ENCODE measurements at regions not wholly inside any gene's neighbourhood (a gene's known extent, or its start where the extent isn't known, plus 50 kb on each side); places are given as distances from the start of the nearest gene placed in this dataset.

DNA sequence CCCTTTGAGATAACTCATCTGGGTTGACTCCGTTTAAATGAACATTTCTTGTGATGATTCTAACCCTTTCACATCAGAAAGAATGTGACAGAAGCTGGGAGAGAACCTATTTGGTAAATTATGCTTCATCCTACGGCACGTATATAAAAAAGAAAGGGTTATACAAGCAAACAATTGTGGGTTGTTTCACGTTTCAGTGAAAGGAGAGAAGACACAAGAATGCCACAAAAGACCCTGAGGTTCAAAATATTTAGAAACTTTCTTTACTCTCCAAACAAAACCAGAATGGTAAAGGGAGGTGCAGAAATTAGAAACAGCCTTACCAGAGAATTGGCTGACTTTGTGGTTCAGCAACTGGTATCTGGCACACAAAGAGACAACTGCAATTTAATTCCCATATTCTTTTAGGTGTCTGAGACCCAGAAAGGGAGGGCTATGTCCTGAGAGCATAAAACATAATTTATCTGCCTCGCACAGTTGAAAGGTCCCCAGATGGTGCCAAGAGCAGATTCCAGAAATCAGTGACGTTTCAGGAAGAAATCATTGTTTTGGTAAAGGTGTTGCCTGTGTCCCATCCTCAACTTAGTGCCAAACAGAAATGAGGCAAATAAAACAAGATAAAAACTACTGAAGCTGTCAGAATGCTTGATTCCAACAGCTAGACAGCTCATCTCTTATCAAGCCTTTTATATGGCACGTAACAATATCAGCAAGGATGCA lies 361.4 kb downstream of the EFNB2 start:
- no peak for DNase-seq (ENCODE audit: low read depth in 2 of 2)

DNA sequence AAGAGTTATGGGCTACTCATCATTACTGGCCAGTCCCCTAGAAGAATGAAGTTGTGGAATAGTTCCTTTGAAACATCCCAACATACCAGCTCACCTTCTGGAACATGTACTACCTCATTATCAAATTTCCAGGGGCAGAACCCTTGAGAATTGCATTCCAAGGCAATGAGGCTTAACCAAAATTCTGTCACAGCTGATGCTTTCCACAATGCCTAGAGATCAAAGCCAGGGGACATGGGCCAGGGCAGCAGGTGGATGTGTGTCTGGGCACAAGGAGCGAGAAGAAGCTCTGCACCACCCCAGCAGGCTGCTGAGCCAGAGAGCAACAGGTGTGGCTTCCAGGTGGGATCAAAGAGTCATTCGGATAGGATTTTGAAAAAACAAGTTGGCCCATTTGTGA lies 362.1 kb downstream of the EFNB2 start:
- no peak for DNase-seq (ENCODE audit: low read depth in 2 of 2)

DNA sequence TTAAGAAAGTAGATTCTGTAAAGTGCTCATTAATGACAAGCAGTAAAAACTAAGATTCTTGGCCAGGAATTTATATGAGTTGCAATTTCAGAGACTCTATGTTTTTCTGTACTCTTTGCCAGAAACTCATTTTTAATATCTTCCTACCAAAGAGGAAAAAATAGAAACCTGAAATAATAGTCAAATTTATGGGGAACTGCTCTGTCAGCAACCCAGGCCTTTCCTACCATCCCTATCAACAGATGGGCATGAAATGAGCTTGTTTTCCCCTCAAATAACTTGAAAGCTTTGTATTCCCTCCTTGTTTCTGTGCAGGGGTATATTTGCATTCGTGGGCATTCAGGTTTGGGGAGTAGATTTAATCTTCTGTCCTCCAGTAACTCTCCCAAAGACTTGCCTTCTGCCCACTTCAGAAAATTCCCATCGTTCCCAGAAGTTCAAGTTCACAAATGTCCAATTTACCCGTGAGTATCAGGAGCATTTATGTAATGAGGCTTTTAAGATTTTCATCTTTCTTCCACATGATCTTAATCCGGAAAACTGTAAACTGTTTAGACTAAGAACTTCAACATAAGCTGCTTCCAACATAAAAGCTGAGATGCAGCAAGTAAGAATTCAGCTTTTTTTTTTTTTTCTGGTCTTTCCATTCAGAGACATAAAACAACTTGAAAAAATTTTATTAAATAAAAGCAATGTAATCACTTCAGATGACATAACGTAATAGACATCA lies 363.1 kb downstream of the EFNB2 start:
- DNase-seq (ENCODE audit: low read depth in 2 of 2) = no peak

GRCh38 chr13:106163426-106163825 lies 372.0 kb downstream of the EFNB2 start:
- no peak for DNase-seq (ENCODE audit: low read depth in 2 of 2)

DNA sequence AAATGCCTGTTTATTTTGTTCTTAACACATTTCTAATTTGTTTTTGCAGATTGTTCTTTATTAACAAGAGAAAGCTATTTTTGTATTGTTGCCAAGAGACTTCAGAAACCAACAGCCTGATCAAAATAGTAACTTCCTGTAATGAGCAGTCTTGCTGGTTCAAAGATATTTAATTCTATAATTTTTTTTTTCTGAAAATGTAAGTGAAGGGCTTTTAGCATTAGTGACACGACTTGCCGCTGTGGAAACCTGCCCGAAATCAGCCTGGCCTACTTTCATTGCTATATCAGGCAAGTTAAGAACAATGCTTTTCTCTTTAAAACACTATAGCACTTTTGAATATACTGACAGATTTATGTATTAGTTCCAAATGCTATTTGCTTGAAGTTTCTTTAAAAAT lies 374.3 kb downstream of the EFNB2 start:
- no peak for DNase-seq (ENCODE audit: low read depth in 2 of 2)

GRCh38 chr13:106159295-106160195 lies 375.9 kb downstream of the EFNB2 start:
- no peak for DNase-seq (ENCODE audit: low read depth in 2 of 2)

GRCh38 chr13:106156468-106156867 lies 379.0 kb downstream of the EFNB2 start:
- DNase-seq (ENCODE audit: low read depth in 2 of 2) = no peak

DNA sequence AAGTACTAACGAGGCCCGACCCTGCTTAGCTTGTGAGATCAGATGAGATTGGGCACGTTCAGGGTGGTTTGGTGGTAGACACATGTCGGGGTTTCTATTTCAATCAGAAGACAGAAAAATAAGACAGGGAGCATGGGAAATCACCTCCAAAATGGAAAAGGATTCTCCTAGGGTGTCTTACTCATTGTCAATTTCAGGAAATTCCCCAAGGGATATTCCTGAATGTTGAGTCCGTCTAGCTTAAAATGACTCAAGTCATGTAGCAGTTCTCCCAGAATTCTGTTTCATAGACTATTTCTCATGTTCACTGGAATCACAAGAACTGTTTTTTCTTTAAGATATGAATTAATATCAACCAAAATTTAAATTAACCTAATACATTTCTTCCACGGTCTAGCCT lies 380.1 kb downstream of the EFNB2 start:
- DNase-seq (ENCODE audit: low read depth in 2 of 2) = no peak

DNA sequence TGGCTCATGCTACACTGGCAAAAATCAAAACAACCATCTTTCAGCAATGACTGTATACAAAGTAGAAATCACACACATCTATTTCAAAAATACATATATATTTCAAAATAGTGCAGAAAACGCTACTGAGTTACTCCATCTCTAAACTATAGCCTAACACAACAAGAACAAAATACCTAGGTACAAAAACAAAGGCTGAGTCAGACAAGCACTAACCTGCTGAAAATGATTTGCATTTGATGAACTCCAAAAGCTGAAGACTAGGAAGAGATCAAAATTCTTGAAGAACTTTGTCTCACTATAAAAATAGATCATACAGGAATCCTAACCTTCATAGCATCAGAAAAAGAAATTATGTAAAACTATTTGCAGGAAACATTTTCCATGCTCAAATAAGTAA lies 381.6 kb downstream of the EFNB2 start:
- DNase-seq (ENCODE audit: low read depth in 2 of 2) = no peak

DNA sequence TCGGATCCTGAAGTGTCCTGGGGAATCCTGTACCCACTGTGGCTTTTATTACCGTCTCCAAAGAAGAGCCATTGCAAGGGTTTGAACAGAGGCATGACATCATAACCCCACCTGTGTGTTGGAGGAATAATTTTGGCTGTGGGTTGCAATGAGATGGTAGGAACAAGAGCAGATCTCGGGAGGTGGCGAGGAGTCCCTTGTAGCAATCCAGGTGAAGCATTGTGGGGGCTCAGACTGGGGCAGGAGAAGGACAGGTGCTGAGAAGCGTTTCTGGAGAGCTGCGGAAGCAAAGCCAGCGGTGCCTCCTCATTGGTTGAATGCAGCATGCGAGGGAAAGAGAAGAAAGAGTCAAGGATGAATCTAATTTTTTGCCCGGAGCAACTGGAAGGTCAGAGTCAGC lies 382.4 kb downstream of the EFNB2 start:
- DNase-seq (ENCODE audit: low read depth in 2 of 2) = no peak

- DNase-seq (ENCODE audit: low read depth in 2 of 2) = no peak
Measured at GRCh38 chr13:106152047-106152446, 383.4 kb downstream of the EFNB2 start.

DNA sequence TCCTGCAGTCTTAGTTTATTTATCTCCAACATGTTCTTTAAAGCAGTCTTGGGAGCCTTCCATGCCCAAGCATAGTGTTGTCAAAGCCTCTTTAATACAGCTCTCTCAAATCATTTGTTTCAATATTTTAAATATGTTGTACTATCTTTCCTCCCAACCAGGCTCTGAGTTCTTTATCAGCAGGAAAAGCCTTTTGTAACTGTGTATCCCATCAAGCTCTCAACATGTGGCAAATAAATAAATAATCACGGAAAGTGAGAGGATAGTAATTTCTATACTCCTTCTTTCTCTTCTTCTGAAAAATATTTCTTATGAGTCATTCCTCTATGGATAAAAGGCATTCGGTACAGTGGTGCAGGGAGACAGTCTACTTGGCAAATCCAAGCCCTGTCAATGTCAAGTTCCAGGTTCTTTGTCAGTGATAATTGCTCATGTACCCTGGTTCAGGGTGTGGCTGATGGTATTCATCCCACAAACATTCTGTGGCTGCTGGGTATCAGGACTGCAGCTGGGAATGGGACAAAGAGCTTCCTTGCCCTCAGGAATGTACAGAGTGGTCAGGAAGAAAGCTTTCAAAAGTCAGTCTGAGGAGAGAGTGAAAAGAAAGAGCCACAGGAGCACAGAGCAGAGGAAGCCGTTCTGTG lies 384.3 kb downstream of the EFNB2 start:
- no peak for DNase-seq (ENCODE audit: low read depth in 2 of 2)

DNA sequence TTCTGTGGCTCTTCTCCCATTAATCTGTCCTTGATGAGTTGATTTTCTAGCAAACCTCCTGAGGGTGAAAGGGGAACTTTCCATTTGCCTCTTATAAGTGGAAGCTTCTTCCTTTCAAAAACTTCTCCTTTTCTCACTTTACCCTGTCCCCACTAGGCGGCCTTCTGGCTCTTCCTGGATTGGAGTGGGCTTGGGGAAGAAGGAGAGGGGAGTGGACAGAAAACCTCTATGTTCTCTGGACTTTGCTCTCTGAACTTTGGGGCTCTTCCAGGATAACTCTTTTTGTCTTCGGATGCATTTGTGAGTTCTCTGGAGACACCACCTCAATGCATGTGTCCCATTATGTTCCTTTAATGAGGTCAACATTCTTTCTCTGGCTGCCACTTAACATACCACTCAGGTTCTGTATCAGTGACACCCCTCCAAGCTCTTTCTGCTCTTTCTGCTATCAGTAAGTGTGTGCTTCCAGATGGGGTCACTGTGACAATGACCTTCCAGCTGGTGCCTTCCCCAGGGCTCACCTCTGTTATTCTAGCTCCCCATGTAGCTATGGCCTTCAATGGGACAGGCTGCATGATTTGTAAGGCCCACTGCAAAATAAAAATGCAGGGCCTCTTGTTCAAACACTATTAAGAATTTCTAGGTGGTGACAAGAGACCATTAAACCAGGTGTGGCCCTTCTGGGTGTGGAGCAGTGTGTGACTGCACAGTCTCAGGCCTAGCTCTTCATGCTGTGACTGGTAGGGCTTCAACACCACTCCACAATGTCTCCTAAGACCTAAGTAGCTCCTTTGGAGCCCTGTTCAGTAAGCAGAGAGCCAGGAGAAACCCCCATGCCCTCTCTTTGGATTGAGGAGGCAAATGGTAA lies 389.2 kb downstream of the EFNB2 start:
- no peak for DNase-seq (ENCODE audit: low read depth in 2 of 2)

DNA sequence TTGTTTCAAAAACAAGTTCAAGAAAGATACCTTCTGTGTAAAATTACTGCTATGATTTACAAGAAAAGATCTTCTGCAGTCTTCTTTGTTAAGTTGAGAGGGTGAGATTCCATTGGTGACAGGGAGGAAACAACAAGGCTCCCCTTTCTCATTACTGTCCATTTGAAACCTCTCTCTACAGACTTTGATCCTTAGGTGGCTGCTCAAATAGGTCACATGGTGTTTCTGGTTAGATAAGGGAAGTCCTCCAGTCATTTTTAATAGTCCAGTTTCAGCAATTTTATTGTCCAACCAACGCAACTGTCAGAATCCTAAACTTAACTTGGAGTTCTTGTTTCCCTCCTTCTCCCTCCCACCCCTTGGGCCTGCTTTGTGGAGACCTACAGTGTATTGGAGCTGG lies 390.4 kb downstream of the EFNB2 start:
- no peak for DNase-seq (ENCODE audit: low read depth in 2 of 2)

- no peak for DNase-seq (ENCODE audit: low read depth in 2 of 2)
Measured at GRCh38 chr13:106143930-106144709, 391.3 kb downstream of the EFNB2 start.

- no peak for DNase-seq (ENCODE audit: low read depth in 2 of 2)
Measured at GRCh38 chr13:106143392-106143791, 392.1 kb downstream of the EFNB2 start.

DNA sequence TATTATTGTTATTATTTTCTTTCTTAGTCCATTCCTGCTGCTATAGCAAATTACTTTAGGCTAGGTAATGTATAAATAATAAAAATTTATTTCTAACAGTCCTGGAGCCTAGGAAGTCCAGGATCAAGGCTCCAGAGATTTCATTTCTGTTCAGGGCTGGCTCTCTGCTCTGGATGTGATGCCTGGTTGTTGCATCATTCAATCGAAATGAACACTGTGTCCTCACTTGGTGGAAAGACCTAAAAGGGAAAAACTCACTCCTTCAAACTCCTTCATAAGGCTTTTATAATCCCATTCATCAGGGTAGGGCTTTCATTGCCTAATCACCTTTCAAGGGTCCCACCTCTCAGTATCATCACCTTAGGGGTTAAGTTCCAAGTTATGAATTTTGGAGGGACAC lies 395.0 kb downstream of the EFNB2 start:
- no peak for DNase-seq (ENCODE audit: low read depth in 2 of 2)

DNA sequence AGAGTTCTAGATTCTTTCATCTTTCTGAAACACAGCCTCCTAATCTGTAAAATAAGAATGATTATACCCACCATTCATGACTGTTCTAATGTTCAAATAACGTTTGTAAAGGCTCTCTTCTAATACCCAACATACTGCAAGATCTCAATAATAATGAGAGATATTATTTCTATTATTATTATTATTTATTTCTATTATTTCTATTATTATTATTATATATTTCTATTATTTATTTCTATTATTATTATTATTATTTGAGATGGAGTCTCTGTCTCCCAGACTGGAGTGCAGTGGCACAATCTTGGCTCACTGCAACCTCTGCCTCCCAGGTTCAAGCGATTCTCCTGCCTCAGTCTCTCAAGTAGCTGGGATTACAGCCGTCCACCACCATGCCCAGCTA lies 395.5 kb downstream of the EFNB2 start:
- DNase-seq (ENCODE audit: low read depth in 2 of 2) = no peak

GRCh38 chr13:106139377-106139776 lies 396.1 kb downstream of the EFNB2 start:
- DNase-seq (ENCODE audit: low read depth in 2 of 2) = no peak

- DNase-seq (ENCODE audit: low read depth in 2 of 2) = no peak
Measured at GRCh38 chr13:106138620-106139019, 396.8 kb downstream of the EFNB2 start.
